ENCODE measurements at regions not wholly inside any gene's neighbourhood (a gene's known extent, or its start where the extent isn't known, plus 50 kb on each side); places are given as distances from the start of the nearest gene placed in this dataset.

DNA sequence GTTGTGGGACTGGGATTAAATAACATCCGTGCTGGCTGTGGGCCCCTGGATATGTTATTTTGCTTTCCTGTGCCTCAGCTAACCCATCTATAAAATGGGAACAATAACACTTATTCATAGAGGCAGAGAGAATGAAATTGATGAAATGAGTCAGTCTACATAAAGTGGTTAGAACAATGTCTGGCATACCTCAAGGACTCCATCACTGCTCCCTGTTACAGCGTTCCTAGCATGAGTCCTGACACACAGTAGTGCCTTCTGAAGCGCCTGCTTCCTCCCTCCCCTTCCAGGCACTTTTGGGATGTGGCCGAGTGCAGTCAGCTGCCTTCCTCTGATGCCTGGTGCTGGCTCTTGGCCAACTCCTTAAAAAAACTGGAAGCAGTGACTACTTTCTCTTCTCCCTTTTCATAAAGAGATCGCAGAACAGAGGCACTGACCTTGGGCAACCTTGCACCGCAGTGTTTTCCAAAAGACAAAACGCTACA is 108.4 kb upstream of the ZMIZ1 start:
- TF ChIP-seq EZH2 (IDR thresholded peaks at IDR 0.05) = no peak
- Histone ChIP-seq H3K27ac (no peak overlapping the region), H3K9ac (ENCODE audit: insufficient read length) (no peak overlapping the region), H3K36me3 (ENCODE audit: insufficient read depth, low read length) (no peaks in the 10 kb centered on the region), H3K9me3 (ENCODE audit: low read depth, low read length) (no peaks in the 10 kb centered on the region), H3K4me3 (no peak overlapping the region)
- no peak for DNase-seq (ENCODE audit: low read depth, low spot score)

DNA sequence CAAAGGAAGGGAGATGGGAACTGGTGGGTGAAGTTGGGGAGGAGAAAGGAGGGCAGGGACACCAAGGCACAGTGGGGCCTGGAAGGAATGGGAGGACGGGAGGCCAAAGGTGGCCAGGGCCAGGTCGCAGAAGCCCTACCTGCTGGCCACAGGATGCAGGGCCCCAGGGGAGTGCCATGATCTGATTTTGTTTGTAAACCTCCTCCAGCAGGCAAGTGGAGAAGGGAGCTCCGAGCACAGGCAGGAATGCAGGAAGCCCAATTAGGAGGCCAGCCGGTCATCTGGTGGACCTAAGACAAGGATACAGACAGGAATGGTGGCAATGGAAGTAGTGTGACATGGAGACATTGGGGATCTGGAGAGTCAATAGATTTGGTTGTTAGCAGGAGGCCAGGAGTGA is 107.0 kb upstream of the ZMIZ1 start:
- H3K4me3 ChIP-seq = no peak overlapping the region
- no peaks in the 10 kb centered on the region for H3K9me3 ChIP-seq (ENCODE audit: low read depth, low read length)
- no peaks in the 10 kb centered on the region for H3K36me3 ChIP-seq (ENCODE audit: insufficient read depth, low read length)
- no peak overlapping the region for H3K27ac ChIP-seq
- TF ChIP-seq EZH2 (IDR thresholded peaks at IDR 0.05) (no peak), FOXP2 (optimal IDR thresholded peaks at IDR 0.05; ENCODE audit: control extremely low read depth, extremely low read length, insufficient read depth) (no peak), POLR2AphosphoS5 (IDR thresholded peaks at IDR 0.05; ENCODE audit: borderline replicate concordance, low read depth, low read length) (no peak)
- DNase-seq (ENCODE audit: low read depth, low spot score) = no peak
- H3K9ac ChIP-seq (ENCODE audit: insufficient read length) = no peak overlapping the region

DNA sequence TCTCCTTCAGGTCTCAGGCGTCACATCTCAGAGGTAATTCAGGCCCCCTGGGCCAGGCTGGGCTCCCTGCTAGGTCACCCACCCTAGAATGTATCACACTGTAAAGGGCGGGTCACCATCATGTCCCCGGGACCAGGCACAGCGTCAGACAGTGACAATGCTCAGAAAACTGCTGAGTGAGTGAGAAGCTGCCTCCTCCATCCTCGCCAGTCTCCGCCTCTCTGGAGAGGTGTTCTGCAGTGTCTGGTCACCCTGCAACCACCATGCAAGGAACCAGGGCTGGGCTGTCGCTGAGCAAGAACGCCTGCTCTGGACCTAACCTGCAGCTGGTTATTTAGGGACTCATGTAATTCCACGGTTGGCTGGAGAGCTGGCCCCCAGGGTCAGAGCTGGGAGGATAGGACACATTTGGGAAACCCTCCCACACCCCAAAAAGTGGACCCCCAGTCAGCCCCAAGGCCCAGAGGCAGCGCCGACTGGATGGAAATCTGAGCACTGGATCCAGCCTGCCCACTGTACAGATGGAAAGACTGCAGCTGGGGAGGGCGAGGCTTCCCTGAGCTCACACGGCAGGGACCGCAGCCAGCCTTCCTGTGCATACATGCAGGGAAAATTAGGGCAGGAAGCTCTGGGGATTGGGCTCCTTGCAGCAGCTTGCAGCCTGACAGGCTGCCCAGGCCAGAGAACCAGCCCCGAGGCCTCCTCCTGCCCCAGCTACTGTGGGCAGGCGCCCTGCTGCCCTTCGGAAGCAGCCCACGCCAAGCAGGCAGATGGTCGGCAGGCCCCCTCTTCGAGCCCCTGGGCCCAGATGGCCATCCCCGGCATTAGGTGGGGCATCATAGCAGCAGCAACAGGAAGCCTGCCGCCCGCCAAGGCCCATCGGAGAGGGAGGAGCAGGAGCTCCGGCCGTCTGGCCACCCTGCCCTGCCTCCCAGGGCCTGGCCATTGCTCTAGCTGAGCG is 105.4 kb upstream of the ZMIZ1 start:
- no peaks in the 10 kb centered on the region for H3K9me3 ChIP-seq (ENCODE audit: low read depth, low read length)
- TF ChIP-seq EZH2 (IDR thresholded peaks at IDR 0.05) (no peak), POLR2AphosphoS5 (IDR thresholded peaks at IDR 0.05; ENCODE audit: borderline replicate concordance, low read depth, low read length) (no peak), FOXP2 (optimal IDR thresholded peaks at IDR 0.05; ENCODE audit: control extremely low read depth, extremely low read length, insufficient read depth) (no peak)
- H3K9ac ChIP-seq (ENCODE audit: insufficient read length) = no peak overlapping the region
- H3K36me3 ChIP-seq (ENCODE audit: insufficient read depth, low read length) = no peaks in the 10 kb centered on the region
- H3K4me3 ChIP-seq = no peak overlapping the region
- no peak for DNase-seq (ENCODE audit: low read depth, low spot score)
- no peak overlapping the region for H3K27ac ChIP-seq

DNA sequence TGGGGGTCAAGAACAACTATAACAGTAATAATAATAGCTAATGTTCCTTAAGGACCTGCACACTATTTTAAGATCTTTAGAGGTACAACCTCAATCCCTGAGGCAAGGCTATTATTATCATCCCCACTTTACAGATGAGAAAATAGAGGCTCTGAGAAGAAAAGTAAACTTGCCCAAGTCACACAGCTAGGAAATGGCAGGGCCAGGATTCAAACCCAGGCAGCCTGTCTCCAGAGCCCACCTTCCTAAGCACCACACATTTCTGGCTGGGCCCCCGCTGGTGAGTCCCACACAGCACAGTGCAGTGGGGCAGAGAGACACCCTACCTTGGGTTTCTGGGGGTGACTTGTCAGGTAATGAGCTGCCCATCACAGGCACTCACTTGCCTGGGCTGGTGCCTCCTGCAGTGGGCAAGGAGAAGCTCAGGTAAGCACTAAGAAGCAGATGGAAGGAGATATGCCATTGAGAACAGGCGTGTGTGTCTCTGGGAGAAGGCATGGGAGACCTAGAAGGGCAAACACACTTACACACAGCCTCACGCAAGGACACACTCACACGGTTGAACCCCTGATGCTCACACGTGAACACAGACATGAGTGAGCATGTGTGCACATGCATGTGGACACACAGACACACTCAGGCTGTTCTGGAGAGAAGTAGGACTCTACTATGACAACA is 104.4 kb upstream of the ZMIZ1 start:
- Histone ChIP-seq H3K9me3 (ENCODE audit: low read depth, low read length) (no peaks in the 10 kb centered on the region), H3K27ac (no peak overlapping the region), H3K9ac (ENCODE audit: insufficient read length) (no peak overlapping the region), H3K36me3 (ENCODE audit: insufficient read depth, low read length) (no peaks in the 10 kb centered on the region), H3K4me3 (no peak overlapping the region)
- DNase-seq (ENCODE audit: low read depth, low spot score) = no peak
- no peak for TF ChIP-seq POLR2AphosphoS5 (IDR thresholded peaks at IDR 0.05; ENCODE audit: borderline replicate concordance, low read depth, low read length)
- no peak for TF ChIP-seq EZH2 (IDR thresholded peaks at IDR 0.05)
- no peak for TF ChIP-seq FOXP2 (optimal IDR thresholded peaks at IDR 0.05; ENCODE audit: control extremely low read depth, extremely low read length, insufficient read depth)

DNA sequence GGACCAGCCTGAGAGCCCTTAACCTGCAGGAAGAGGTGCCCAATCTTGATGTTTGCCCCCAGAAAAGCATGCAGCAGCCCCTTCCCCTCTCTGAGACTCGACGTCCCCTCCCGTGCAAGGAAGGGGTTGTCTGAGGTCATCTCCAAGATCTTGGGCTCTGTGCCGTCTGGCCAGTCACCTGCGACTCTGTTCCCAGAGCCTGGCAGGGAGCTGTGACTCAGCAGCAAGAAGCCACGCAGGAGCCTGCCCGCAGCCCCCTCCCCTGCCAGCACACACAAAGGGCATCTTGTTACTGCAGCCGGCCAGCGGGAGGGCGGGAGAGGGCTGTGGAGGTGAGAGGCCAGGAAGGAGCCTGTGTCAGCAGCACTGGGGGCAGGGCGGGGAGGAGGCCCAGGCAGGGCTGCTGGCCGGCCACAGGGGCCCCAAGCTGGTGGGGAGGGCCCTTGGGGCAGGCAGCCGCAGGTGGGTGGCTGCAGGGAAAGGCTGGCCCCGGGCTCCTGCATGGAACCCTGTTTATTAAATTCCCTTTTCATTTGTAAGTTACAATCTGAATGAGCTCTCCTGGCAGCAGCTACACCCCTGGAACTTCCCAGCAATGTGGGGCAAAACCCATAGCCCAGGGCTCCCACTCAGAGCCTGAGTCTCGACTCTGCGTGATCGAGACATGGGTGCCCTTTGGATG is 103.7 kb upstream of the ZMIZ1 start:
- no peaks in the 10 kb centered on the region for H3K9me3 ChIP-seq (ENCODE audit: low read depth, low read length)
- TF ChIP-seq POLR2AphosphoS5 (IDR thresholded peaks at IDR 0.05; ENCODE audit: borderline replicate concordance, low read depth, low read length) (no peak), EZH2 (IDR thresholded peaks at IDR 0.05) (no peak), FOXP2 (optimal IDR thresholded peaks at IDR 0.05; ENCODE audit: control extremely low read depth, extremely low read length, insufficient read depth) (no peak)
- no peaks in the 10 kb centered on the region for H3K36me3 ChIP-seq (ENCODE audit: insufficient read depth, low read length)
- no peak for DNase-seq (ENCODE audit: low read depth, low spot score)
- H3K4me3 ChIP-seq = no peak overlapping the region
- no peak overlapping the region for H3K27ac ChIP-seq
- H3K9ac ChIP-seq (ENCODE audit: insufficient read length) = no peak overlapping the region

DNA sequence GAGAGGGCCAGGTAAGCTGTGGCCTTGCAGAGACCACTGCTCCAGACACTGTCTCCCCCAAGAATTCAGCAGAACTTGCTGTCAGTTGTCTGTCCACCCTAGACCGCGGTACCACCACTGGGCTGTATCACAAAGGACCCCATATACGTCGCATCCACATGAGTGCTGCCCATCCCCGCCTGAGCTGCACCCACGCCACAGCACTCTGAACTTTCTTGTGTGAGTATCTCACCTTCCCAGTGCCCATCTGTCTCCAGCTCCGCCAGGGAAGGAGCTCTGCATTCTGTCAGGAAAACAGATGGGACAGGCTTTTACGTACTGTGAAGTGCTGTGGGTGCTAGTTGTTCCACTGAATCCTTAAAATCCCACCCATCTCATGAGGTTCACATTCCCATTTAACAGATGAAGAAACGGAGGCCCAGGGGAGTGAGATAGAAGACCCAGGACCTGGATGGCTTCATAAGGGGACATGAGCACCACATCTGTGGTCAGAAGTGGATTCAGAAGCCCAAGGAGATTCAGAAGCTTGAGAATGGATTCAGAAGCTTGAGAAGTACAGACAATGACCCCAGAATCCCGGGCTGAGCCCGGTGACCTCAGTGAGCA is 102.5 kb upstream of the ZMIZ1 start:
- TF ChIP-seq FOXP2 (optimal IDR thresholded peaks at IDR 0.05; ENCODE audit: control extremely low read depth, extremely low read length, insufficient read depth) (no peak), POLR2AphosphoS5 (IDR thresholded peaks at IDR 0.05; ENCODE audit: borderline replicate concordance, low read depth, low read length) (no peak), EZH2 (IDR thresholded peaks at IDR 0.05) (no peak)
- H3K9me3 ChIP-seq (ENCODE audit: low read depth, low read length) = no peaks in the 10 kb centered on the region
- no peak for DNase-seq (ENCODE audit: low read depth, low spot score)
- H3K27ac ChIP-seq = no peak overlapping the region
- H3K9ac ChIP-seq (ENCODE audit: insufficient read length) = no peak overlapping the region
- H3K4me3 ChIP-seq = no peak overlapping the region
- H3K36me3 ChIP-seq (ENCODE audit: insufficient read depth, low read length) = no peaks in the 10 kb centered on the region

DNA sequence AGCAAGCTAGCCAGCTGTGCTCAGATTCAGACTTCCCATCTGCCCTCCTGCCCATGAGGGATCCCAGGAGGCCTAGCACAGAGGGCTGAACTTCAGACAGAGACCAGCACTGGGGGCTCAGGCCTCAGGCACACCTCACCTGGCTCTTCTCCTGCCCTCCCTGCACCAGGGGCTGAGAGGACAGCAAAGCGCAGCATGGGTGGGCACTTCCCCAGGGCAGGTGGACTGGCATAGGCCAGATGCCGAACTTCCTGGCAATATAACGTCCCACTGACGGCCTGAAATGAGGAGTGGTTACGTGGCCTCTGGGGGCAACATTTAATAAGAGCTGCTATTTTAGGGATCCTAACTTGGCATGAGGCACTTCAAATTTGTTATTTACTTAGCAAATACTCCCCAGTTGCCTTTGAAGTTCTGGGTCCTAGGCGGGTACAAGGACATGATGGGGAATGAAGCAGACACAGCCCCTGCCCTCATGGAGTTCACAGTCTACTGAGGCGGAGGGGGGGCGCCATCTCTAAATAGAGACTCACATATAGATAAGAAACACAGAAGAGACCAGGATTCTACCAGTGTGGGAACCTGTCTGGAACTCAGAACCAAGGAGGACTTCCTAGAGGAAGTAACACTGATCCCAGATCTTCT is 101.8 kb upstream of the ZMIZ1 start:
- no peak overlapping the region for H3K9ac ChIP-seq (ENCODE audit: insufficient read length)

More for the DNA sequence above, 101.8 kb upstream of the ZMIZ1 start:
- H3K9me3 ChIP-seq (ENCODE audit: low read depth, low read length) = no peaks in the 10 kb centered on the region
- no peak overlapping the region for H3K4me3 ChIP-seq
- H3K36me3 ChIP-seq (ENCODE audit: insufficient read depth, low read length) = no peaks in the 10 kb centered on the region
- DNase-seq (ENCODE audit: low read depth, low spot score) = no peak
- TF ChIP-seq POLR2AphosphoS5 (IDR thresholded peaks at IDR 0.05; ENCODE audit: borderline replicate concordance, low read depth, low read length) (no peak), FOXP2 (optimal IDR thresholded peaks at IDR 0.05; ENCODE audit: control extremely low read depth, extremely low read length, insufficient read depth) (no peak), EZH2 (IDR thresholded peaks at IDR 0.05) (no peak)
- no peak overlapping the region for H3K27ac ChIP-seq

Data from SK-N-MC (cell line).